OCI-LY7 (cell line): ENCODE measurements at regions not wholly inside any gene's neighbourhood (a gene's known extent, or its start where the extent isn't known, plus 50 kb on each side); places are given as distances from the start of the nearest gene placed in this dataset.

Source experiments
- CTCF ChIP-seq: fragments of 200-600 bp; sonication (generic); conservative IDR thresholded peaks from 2 replicates; pipeline ENCODE4 v1.5.1; 2014; ENCODE audit warnings: mild to moderate bottlenecking, antibody characterized with exemption, low read length, moderate library complexity, mixed read lengths
- EZH2phosphoT487 ChIP-seq: fragments of 200-600 bp; sonication (generic); IDR thresholded peaks from 2 replicates; pipeline ENCODE4 v1.6.1; 2018; ENCODE audit warnings: low read depth, borderline replicate concordance, mild to moderate bottlenecking, mixed run types, antibody characterized with exemption, low read length, moderate library complexity, mixed read lengths

GRCh38 chr10:4704034-4704545 lies 121.9 kb upstream of the AKR1E2 start:
- no peak for TF ChIP-seq CTCF
- no peak for TF ChIP-seq EZH2phosphoT487
